GM10266 (cell line): ENCODE measurements at regions not wholly inside any gene's neighbourhood (a gene's known extent, or its start where the extent isn't known, plus 50 kb on each side); places are given as distances from the start of the nearest gene placed in this dataset.

ENCODE experiments used
- DNase-seq: peaks from one replicate; pipeline ENCODE4 v3.0.0; 2012; ENCODE audit errors: extremely low spot score
- CTCF ChIP-seq: IDR thresholded peaks from 2 replicates; pipeline ENCODE4 v1.5.1; 2012; ENCODE audit warnings: mild to moderate bottlenecking, low read depth; ENCODE audit not compliant: control insufficient read depth, insufficient read depth; ENCODE audit errors: missing control alignments

- no peak for DNase-seq
- TF ChIP-seq CTCF = no peak
Measured at GRCh38 chr4:151962138-151962823, 201.5 kb upstream of the GATB start.

GRCh38 chr4:151961456-151961855 is 200.6 kb upstream of the GATB start:
- no peak for TF ChIP-seq CTCF
- DNase-seq = no peak

GRCh38 chr4:151960449-151961230 is 199.8 kb upstream of the GATB start:
- no peak for TF ChIP-seq CTCF

GRCh38 chr4:151957153-151957552 is 196.3 kb upstream of the GATB start:
- no peak for DNase-seq
- no peak for TF ChIP-seq CTCF

More at GRCh38 chr4:151960449-151961230, 199.8 kb upstream of the GATB start:
- no peak for DNase-seq

- TF ChIP-seq CTCF = no peak
- no peak for DNase-seq
Measured at GRCh38 chr4:151955721-151956380, 195.0 kb upstream of the GATB start.

- no peak for TF ChIP-seq CTCF
- no peak for DNase-seq
Measured at GRCh38 chr4:151953795-151954372, 193.1 kb upstream of the GATB start.

- no peak for DNase-seq
- no peak for TF ChIP-seq CTCF
Measured at GRCh38 chr4:151953312-151953711, 192.5 kb upstream of the GATB start.
